ENCODE measurements at regions not wholly inside any gene's neighbourhood (a gene's known extent, or its start where the extent isn't known, plus 50 kb on each side); places are given as distances from the start of the nearest gene placed in this dataset.

DNA sequence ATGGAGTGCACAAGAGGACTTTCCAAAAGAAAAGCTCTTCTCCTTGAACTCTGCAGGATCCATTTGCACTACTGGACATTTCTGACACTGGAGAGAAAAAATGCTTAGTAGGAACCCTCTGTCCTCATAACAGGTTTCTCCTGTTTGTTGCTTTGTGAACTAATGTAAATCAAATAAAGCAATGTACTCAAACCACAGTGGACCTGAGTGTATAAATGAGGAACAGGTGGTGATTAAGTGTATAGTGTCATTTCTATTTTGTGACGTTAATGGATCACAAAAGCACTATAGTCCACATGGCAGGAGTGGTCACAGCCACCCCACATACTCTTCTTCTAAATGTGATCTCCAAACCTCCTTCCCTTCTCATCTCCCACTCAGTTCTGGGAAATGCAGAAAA lies 268.4 kb upstream of the DUSP10 start:
- no peak for TF ChIP-seq CTCF (IDR thresholded peaks at IDR 0.05; ENCODE audit: insufficient read depth, low read length, missing control alignments)
- POLR2A ChIA-PET: interaction anchor here (0.6 to 0.7 kb wide), 2 partner anchors 236 to 269 kb away, joined by 3 read pairs; no protein-coding TSS in a partner anchor
- CTCF ChIA-PET: interaction anchor here (1.2 kb wide), 2 partner anchors 20 to 251 kb away, joined by 3 to 4 read pairs; no protein-coding TSS in a partner anchor
- DNase-seq (ENCODE audit: low read depth, low spot score): no peak
- H3K4me3 ChIP-seq (ENCODE audit: low read depth, low read length): no peak overlapping the region

GRCh38 chr1:222009105-222009730 lies 267.3 kb upstream of the DUSP10 start:
- POLR2A ChIA-PET: no interaction called here
- no peak for DNase-seq (ENCODE audit: low read depth, low spot score)
- TF ChIP-seq CTCF (IDR thresholded peaks at IDR 0.05; ENCODE audit: insufficient read depth, low read length, missing control alignments): peak; percentile 13
- CTCF ChIA-PET: interaction anchor here (0.7 to 1.6 kb wide), 10 partner anchors 12 to 549 kb away, joined by 3 to 6 read pairs (median 3); no protein-coding TSS in a partner anchor
- H3K4me3 ChIP-seq (ENCODE audit: low read depth, low read length): no peak overlapping the region

DNA sequence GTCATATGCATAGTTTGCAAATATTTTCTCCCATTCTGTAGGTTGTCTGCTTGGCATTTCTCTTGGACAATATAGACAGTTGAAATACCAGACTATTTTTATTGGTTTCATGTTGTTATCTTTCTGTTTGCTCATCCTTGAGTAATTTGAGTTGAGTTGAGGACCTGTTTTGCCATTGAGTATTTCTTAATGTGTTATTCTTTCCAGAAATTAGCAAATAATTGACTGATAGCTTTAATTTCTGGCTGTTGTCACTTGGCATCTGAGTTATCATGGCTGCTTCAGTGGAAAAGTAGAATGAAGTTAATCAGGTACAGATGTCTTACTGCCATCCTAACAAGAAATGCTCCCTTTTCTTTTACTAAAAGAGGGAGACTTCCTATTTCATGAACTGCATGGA lies 264.8 kb upstream of the DUSP10 start:
- H3K4me3 ChIP-seq (ENCODE audit: low read depth, low read length): no peak overlapping the region
- ChIA-PET POLR2A (no interaction called here), CTCF (interaction anchor here (1.3 to 2.3 kb wide), 2 partner anchors 15 to 449 kb away, joined by 4 to 8 read pairs; no protein-coding TSS in a partner anchor)
- no peak for TF ChIP-seq CTCF (IDR thresholded peaks at IDR 0.05; ENCODE audit: insufficient read depth, low read length, missing control alignments)
- DNase-seq (ENCODE audit: low read depth, low spot score): no peak

- ChIA-PET POLR2A (no interaction called here), CTCF (no interaction called here)
- TF ChIP-seq CTCF (IDR thresholded peaks at IDR 0.05; ENCODE audit: insufficient read depth, low read length, missing control alignments): no peak
- no peak overlapping the region for H3K4me3 ChIP-seq (ENCODE audit: low read depth, low read length)
- no peak for DNase-seq (ENCODE audit: low read depth, low spot score)
Observed at GRCh38 chr1:222004784-222005183, 262.9 kb upstream of the DUSP10 start.

GRCh38 chr1:222004034-222004433 lies 262.1 kb upstream of the DUSP10 start:
- ChIA-PET POLR2A (no interaction called here), CTCF (no interaction called here)
- no peak for DNase-seq (ENCODE audit: low read depth, low spot score)
- H3K4me3 ChIP-seq (ENCODE audit: low read depth, low read length): no peak overlapping the region
- TF ChIP-seq CTCF (IDR thresholded peaks at IDR 0.05; ENCODE audit: insufficient read depth, low read length, missing control alignments): no peak

- no peak overlapping the region for H3K4me3 ChIP-seq (ENCODE audit: low read depth, low read length)
- CTCF ChIA-PET: no interaction called here
- TF ChIP-seq CTCF (IDR thresholded peaks at IDR 0.05; ENCODE audit: insufficient read depth, low read length, missing control alignments): no peak
- DNase-seq (ENCODE audit: low read depth, low spot score): no peak
- POLR2A ChIA-PET: no interaction called here
Observed at GRCh38 chr1:222002503-222002902, 260.6 kb upstream of the DUSP10 start.
